WERI-Rb-1 (cell line): ENCODE measurements at regions not wholly inside any gene's neighbourhood (a gene's known extent, or its start where the extent isn't known, plus 50 kb on each side); places are given as distances from the start of the nearest gene placed in this dataset.

Experiments used
- DNase-seq: peaks from one replicate; pipeline ENCODE4 v3.0.0-alpha.2; 2020
- H3K27ac ChIP-seq: fragments of 250-450 bp; sonication (Bioruptor Pico); 2 replicates; pipeline ENCODE4 v1.5.1; 2020; ENCODE audit warnings: mild to moderate bottlenecking, moderate library complexity
- H3K27me3 ChIP-seq: fragments of 250-450 bp; sonication (Bioruptor Pico); 2 replicates; pipeline ENCODE4 v1.5.1; 2021; ENCODE audit warnings: mild to moderate bottlenecking, low read depth, moderate library complexity; ENCODE audit not compliant: insufficient read depth, severe bottlenecking
- H3K36me3 ChIP-seq: fragments of 250-450 bp; sonication (Bioruptor Pico); 2 replicates; pipeline ENCODE4 v1.5.1; 2020; ENCODE audit warnings: mild to moderate bottlenecking, moderate library complexity
- H3K4me3 ChIP-seq: 2 replicates; pipeline ENCODE4 v1.5.1; 2011; ENCODE audit warnings: low read depth, mild to moderate bottlenecking, control low read depth, low read length
- H3K9me3 ChIP-seq: fragments of 250-450 bp; sonication (Bioruptor Pico); 2 replicates; pipeline ENCODE4 v1.5.1; 2021; ENCODE audit warnings: mild to moderate bottlenecking, moderate library complexity; ENCODE audit not compliant: severe bottlenecking
- TF ChIP-seq, protein P1 (sequence below): IDR thresholded peaks from 2 replicates; pipeline ENCODE4 v1.5.1; 2011; ENCODE audit warnings: low read depth, mild to moderate bottlenecking, control low read depth, inconsistent platforms, low read length

DNA sequence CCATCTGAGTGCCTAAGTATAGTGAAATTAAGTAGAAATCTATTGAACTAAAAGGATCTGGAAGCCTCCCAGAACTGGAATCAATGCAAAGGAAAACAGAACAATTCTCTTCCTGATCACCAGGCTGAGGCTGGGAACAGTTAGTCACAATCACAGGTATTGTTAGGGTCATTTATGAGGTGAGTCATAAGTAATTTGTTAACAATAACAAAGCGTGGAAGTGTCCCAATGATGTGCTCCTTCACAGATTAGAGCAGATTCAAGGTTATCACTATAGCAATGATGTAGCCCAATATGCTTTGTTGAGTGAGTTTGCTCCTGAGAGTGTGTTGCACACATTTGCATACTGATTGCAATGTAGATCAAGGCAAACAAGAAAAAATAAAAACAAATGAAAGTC, 228.1 kb downstream of the ZNF674 start:
- TF ChIP-seq, protein P1, sequence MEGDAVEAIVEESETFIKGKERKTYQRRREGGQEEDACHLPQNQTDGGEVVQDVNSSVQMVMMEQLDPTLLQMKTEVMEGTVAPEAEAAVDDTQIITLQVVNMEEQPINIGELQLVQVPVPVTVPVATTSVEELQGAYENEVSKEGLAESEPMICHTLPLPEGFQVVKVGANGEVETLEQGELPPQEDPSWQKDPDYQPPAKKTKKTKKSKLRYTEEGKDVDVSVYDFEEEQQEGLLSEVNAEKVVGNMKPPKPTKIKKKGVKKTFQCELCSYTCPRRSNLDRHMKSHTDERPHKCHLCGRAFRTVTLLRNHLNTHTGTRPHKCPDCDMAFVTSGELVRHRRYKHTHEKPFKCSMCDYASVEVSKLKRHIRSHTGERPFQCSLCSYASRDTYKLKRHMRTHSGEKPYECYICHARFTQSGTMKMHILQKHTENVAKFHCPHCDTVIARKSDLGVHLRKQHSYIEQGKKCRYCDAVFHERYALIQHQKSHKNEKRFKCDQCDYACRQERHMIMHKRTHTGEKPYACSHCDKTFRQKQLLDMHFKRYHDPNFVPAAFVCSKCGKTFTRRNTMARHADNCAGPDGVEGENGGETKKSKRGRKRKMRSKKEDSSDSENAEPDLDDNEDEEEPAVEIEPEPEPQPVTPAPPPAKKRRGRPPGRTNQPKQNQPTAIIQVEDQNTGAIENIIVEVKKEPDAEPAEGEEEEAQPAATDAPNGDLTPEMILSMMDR = no peak
- Histone ChIP-seq H3K9me3 (no peaks in the 10 kb centered on the region), H3K36me3 (no peaks in the 10 kb centered on the region), H3K4me3 (no peak overlapping the region), H3K27me3 (peaks cover 3% of the 10 kb centered on the region), H3K27ac (no peak overlapping the region)
- DNase-seq = no peak

DNA sequence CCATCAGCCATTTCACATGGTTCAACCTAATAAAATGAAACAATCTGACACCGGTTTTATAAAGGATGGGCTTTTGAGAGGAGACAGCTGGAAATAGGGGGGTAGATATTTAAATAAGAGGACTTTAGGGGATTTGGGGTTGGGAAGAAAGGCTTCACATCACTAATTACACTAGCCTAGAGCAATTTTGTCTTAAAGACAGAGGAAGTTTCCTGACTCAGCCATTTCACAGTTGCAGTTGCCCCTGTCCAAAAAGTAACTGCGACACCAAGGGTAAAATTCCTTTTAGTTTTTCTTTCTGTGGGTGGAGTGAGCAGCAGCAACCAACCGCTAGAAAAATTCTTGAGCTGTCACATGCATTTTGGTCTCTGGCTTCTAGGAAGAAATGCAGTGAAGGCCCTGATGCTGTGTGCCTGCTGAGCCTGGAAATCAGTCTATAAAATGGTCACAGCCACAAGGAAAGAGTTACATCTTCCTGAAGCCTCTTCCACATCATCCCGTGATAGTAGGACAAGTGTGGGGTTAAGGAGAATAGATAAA, 233.6 kb downstream of the ZNF674 start:
- H3K27me3 ChIP-seq = no peaks in the 10 kb centered on the region
- no peak overlapping the region for H3K27ac ChIP-seq
- no peak for DNase-seq
- TF ChIP-seq, protein P1 = no peak
- H3K4me3 ChIP-seq = no peak overlapping the region
- H3K36me3 ChIP-seq = no peaks in the 10 kb centered on the region
- no peaks in the 10 kb centered on the region for H3K9me3 ChIP-seq

DNA sequence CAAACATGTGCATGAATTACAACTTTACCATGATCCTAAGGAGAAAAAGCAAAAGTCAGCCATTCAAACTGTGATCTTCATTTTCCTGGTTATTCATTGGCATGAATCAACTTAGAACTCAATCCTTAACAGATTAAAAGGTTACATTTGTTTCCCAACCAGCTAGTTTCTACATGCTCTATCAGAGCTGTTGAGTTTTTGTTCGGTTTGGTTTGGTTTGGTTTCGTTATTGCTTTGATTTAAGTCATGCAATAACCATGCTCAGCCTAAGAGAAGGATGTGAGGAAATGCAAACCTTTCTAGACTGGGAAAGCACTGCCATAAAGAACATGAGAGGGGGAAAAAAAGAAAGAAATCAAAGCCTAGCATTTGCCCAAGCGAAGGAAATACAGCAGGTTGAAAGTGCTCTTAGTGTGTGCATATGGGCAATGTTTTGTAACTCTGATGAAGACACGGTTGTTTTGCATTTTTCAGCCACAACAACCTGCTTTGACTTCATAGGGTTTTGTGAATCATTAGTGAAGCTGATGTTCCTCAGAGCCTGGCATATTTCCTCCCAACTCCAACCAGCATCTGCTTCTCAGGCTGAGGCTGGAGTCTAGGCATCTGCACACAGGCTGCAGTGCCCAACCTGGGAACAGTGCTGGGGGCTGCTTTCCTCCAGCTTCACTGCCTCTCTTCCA, 234.3 kb downstream of the ZNF674 start:
- Histone ChIP-seq H3K4me3 (no peak overlapping the region), H3K9me3 (no peaks in the 10 kb centered on the region), H3K27me3 (no peaks in the 10 kb centered on the region), H3K36me3 (no peaks in the 10 kb centered on the region), H3K27ac (no peak overlapping the region)
- no peak for DNase-seq
- TF ChIP-seq, protein P1 = no peak

DNA sequence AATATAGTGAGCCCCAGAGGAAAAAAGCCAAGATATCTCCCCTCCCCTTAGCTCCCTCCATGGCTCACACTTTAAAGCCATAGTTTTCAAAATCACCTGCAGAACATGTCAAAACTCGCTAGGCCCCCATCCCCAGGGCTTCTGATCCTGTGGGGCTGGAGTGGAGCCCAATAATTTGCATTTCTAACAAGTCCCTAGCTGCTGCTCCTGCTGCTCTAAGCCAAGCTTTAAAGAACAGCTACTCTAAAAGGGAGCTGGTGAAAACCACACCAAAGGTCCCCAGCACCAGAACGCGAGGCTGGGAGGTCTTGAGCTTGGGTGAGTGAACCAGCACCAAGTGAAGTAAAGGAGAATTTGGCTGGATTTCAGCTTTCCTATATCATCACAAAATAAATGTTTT, 237.1 kb downstream of the ZNF674 start:
- H3K36me3 ChIP-seq = no peaks in the 10 kb centered on the region
- peaks cover 2% of the 10 kb centered on the region for H3K27me3 ChIP-seq
- H3K9me3 ChIP-seq = no peaks in the 10 kb centered on the region
- DNase-seq = no peak
- H3K27ac ChIP-seq = no peak overlapping the region
- no peak overlapping the region for H3K4me3 ChIP-seq
- TF ChIP-seq, protein P1 = no peak

DNA sequence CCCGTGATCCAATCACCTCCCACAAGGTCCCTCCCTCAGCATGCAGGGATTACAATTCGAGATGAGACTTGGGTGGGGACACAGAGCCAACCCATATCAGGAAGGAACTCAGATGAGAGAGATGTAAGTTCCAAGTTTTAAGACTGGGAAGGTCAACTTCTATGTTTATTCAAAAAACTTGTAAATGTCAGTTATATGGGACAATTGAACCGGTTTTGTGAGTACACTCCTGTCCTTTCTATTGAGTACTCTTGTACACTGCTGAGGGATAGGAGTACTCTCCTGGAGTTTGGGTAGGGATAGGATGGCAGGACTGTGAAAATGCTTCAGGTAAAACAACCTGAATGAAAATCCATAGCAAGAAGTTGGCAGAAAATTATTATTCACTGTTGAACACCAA, 239.1 kb downstream of the ZNF674 start:
- H3K27ac ChIP-seq = no peak overlapping the region
- TF ChIP-seq, protein P1 = no peak
- DNase-seq = no peak
- peaks cover 2% of the 10 kb centered on the region for H3K27me3 ChIP-seq
- no peaks in the 10 kb centered on the region for H3K9me3 ChIP-seq
- no peak overlapping the region for H3K4me3 ChIP-seq
- H3K36me3 ChIP-seq = no peaks in the 10 kb centered on the region

DNA sequence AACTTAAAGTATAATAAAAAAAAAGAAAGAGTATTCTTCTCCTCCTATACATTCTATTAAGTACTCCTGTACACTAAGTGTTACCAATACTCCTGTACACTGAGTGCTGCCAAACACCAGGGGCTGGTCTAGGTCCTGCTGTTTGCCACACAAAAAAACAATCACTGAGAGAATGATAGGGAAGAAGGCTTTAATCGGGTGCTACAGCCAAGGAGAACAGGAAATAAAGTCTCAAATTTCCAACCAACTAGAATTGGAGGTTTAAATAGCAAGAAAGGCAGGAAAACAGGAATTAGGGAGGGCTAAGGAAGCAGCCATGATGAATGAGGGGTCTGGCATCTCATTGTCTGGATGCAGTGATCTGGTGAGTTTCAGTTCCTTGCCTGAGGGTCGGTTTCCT, 239.8 kb downstream of the ZNF674 start:
- Histone ChIP-seq H3K9me3 (no peaks in the 10 kb centered on the region), H3K27ac (no peak overlapping the region), H3K4me3 (no peak overlapping the region), H3K36me3 (no peaks in the 10 kb centered on the region), H3K27me3 (peaks cover 2% of the 10 kb centered on the region)
- no peak for DNase-seq
- TF ChIP-seq, protein P1 = no peak
